Mesenchymal stem cell (in vitro differentiated cells and primary cell): ENCODE measurements at regions not wholly inside any gene's neighbourhood (a gene's known extent, or its start where the extent isn't known, plus 50 kb on each side); places are given as distances from the start of the nearest gene placed in this dataset.

ENCODE experiments used
- DNase-seq: peaks from one replicate; pipeline ENCODE4 v3.0.0-alpha.2; 2013
- H2AFZ ChIP-seq: one replicate; pipeline ENCODE4 v1.6.1; 2013; ENCODE audit warnings: low read depth, mild to moderate bottlenecking, control low read depth, inconsistent platforms, low read length, moderate library complexity
- H2AK5ac ChIP-seq: 2 replicates; pipeline ENCODE4 v1.6.1; 2013; ENCODE audit warnings: low read length, moderate library complexity, mild to moderate bottlenecking, inconsistent platforms; ENCODE audit not compliant: severe bottlenecking
- H2BK120ac ChIP-seq: one replicate; pipeline ENCODE4 v1.6.1; 2013; ENCODE audit warnings: low read depth, mild to moderate bottlenecking, inconsistent platforms, low read length, moderate library complexity
- H2BK12ac ChIP-seq, 2 experiments: one replicate each; pipeline ENCODE4 v1.6.1; 2013; ENCODE audit warnings: inconsistent platforms in 2 of 2, low read length in 2 of 2, mild to moderate bottlenecking in 2 of 2, moderate library complexity in 2 of 2, control low read depth in 1 of 2
- H2BK15ac ChIP-seq: one replicate; pipeline ENCODE4 v1.6.1; 2013; ENCODE audit warnings: mild to moderate bottlenecking, low read depth, inconsistent platforms; ENCODE audit not compliant: poor library complexity, severe bottlenecking
- H2BK5ac ChIP-seq: 2 replicates; pipeline ENCODE4 v1.6.1; 2013; ENCODE audit warnings: low read depth, mild to moderate bottlenecking, low read length, control low read depth, inconsistent platforms; ENCODE audit not compliant: poor library complexity, severe bottlenecking
- H3K14ac ChIP-seq, 2 experiments: one replicate each; pipeline ENCODE4 v1.6.1; 2013; ENCODE audit warnings: inconsistent platforms in 2 of 2, low read length in 2 of 2, control low read depth in 1 of 2, mild to moderate bottlenecking in 1 of 2, moderate library complexity in 1 of 2
- H3K18ac ChIP-seq, 2 experiments: one replicate each; pipeline ENCODE4 v1.6.1; 2013; ENCODE audit warnings: inconsistent platforms in 2 of 2, low read length in 2 of 2, control low read depth in 1 of 2, low read depth in 1 of 2, mild to moderate bottlenecking in 1 of 2
- H3K23ac ChIP-seq, 2 experiments: one replicate each; pipeline ENCODE4 v1.6.1; 2013; ENCODE audit warnings: inconsistent platforms in 2 of 2, low read length in 2 of 2, mild to moderate bottlenecking in 2 of 2, moderate library complexity in 2 of 2, control low read depth in 1 of 2
- H3K27ac ChIP-seq: 2 replicates; pipeline ENCODE4 v1.5.1; 2013; ENCODE audit warnings: mild to moderate bottlenecking, moderate library complexity, low read length, control low read depth, inconsistent platforms; ENCODE audit not compliant: poor library complexity, severe bottlenecking
- H3K27me3 ChIP-seq, 2 experiments: 2 replicates each; pipeline versions ENCODE4 v1.6.1 to v1.7.0; 2013; ENCODE audit warnings: low read length in 2 of 2, mild to moderate bottlenecking in 2 of 2, moderate library complexity in 2 of 2, control low read depth in 1 of 2, inconsistent platforms in 1 of 2; ENCODE audit not compliant: control insufficient read depth in 1 of 2, insufficient read depth in 1 of 2
- H3K36me3 ChIP-seq, 2 experiments: 2 replicates each; pipeline versions ENCODE4 v1.6.1 to v1.7.0; 2013; ENCODE audit warnings: low read length in 2 of 2, control low read depth in 1 of 2, inconsistent platforms in 1 of 2, low read depth in 1 of 2, mild to moderate bottlenecking in 1 of 2; ENCODE audit not compliant: insufficient read depth in 2 of 2, control insufficient read depth in 1 of 2
- H3K4ac ChIP-seq, 2 experiments: one replicate each; pipeline ENCODE4 v1.6.1; 2013; ENCODE audit warnings: inconsistent platforms in 2 of 2, low read length in 2 of 2, mild to moderate bottlenecking in 2 of 2, moderate library complexity in 2 of 2, control low read depth in 1 of 2, low read depth in 1 of 2
- H3K4me1 ChIP-seq: 2 replicates; pipeline ENCODE4 v1.6.1; 2013; ENCODE audit warnings: low read depth, low read length, control low read depth; ENCODE audit not compliant: control insufficient read depth, insufficient read depth
- H3K4me2 ChIP-seq: 2 replicates; pipeline ENCODE4 v1.6.1; 2013; ENCODE audit warnings: low read length, mild to moderate bottlenecking, inconsistent platforms; ENCODE audit not compliant: poor library complexity, severe bottlenecking
- H3K4me3 ChIP-seq, 2 experiments: 2 replicates each; pipeline versions ENCODE4 v1.5.1 to v1.7.0; 2013; ENCODE audit warnings: low read length in 2 of 2, mild to moderate bottlenecking in 2 of 2, control low read depth in 1 of 2, low read depth in 1 of 2; ENCODE audit not compliant: insufficient read depth in 1 of 2
- H3K79me1 ChIP-seq: replicated peaks from 2 replicates; pipeline ENCODE4 v1.6.1; 2013; ENCODE audit warnings: mild to moderate bottlenecking, control low read depth, low read length, inconsistent platforms; ENCODE audit not compliant: poor library complexity, severe bottlenecking
- H3K9ac ChIP-seq: 2 replicates; pipeline ENCODE4 v1.7.0; 2013; ENCODE audit warnings: mild to moderate bottlenecking, low read length, moderate library complexity
- H3K9me3 ChIP-seq: 2 replicates; pipeline ENCODE4 v1.7.0; 2013; ENCODE audit warnings: mild to moderate bottlenecking, low read length; ENCODE audit not compliant: control insufficient read depth
- H4K8ac ChIP-seq: one replicate; pipeline ENCODE4 v1.6.1; 2013; ENCODE audit warnings: inconsistent platforms, mild to moderate bottlenecking, low read length, moderate library complexity
- H4K91ac ChIP-seq: one replicate; pipeline ENCODE4 v1.6.1; 2013; ENCODE audit warnings: mild to moderate bottlenecking, low read length, inconsistent platforms
- WGBS: methylation state at CpG from one replicate; pipeline ENCODE4 v1.1.7; 2013; ENCODE audit warnings: mixed read lengths; 5-methylcytosine and 5-hydroxymethylcytosine counted together

DNA sequence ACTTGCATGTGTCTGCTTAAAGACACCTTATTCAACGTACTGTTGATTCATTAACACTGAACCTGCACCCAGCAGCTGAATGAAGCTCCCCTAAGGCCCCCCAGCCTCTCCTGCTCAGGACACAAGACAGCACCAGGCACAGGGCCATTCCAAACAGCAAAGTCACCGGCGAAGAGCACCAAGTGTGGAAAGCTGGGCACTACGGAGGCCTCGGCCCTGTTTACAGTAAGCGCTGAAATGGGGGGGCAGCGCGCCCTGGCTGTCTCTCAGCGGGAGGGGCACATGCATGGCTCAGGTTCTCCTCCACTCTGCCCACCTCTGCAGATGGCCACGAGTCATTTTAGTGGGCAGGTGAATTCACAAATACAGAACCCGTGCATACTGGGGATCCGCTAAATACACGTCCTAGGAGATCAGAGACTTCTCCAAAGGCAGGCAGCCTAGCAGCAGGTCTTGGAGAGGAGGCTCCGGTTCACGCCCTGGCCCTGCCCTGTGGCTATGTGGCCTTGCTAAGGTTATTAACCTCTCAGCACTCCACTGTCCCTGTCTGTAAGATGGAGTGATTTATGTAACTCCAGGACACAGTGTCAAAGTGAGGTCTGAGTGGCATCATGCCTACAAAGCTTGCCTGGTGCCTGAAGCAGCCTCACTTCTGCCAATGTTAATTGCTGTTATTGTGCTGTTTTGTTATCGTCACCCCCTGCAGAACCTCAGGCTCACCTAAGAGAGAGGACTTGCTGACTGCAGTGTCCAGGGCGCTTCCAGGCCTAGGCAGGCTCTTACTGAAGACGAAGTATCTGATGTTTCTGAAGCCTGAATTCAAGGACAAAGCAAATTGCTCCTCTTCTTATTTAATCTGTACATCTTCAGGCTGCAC lies 207.4 kb upstream of the SOX1 start:
- Histone ChIP-seq H3K9me3 (peaks cover 8% of the 10 kb centered on the region), H2BK15ac (no peak overlapping the region), H3K4me3 (no peak overlapping the region), H3K27ac (no peak overlapping the region), H2BK12ac (no peak overlapping the region), H3K4ac (no peak overlapping the region), H3K79me1 (no peaks in the 10 kb centered on the region), H3K4me2 (no peak overlapping the region), H4K91ac (no peak overlapping the region), H4K8ac (no peak overlapping the region), H2AFZ (no peak overlapping the region), H3K14ac (no peak overlapping the region), H3K4me1 (no peaks in the 10 kb centered on the region), H3K36me3 (no peaks in the 10 kb centered on the region), H2BK5ac (no peak overlapping the region), H2BK120ac (no peak overlapping the region), H3K27me3 (no peaks in the 10 kb centered on the region), H3K9ac (no peak overlapping the region), H3K18ac (no peak overlapping the region), H2AK5ac (no peak overlapping the region), H3K23ac (no peak overlapping the region)
- WGBS, result 82% methylated on average over 18 of the region's 18 CpGs
- no peak for DNase-seq

- 29% methylated on average over 2 of the region's 3 CpGs for WGBS
These were observed 206.8 kb upstream of the SOX1 start for GRCh38 chr13:111860231-111860552.

GRCh38 chr13:111861319-111861718 lies 205.6 kb upstream of the SOX1 start:
- no peak overlapping the region for H3K14ac ChIP-seq
- no peaks in the 10 kb centered on the region for H3K27me3 ChIP-seq
- WGBS, result 95% methylated on average over 7 of the region's 7 CpGs

More at GRCh38 chr13:111860231-111860552, 206.8 kb upstream of the SOX1 start:
- H3K18ac ChIP-seq, result no peak overlapping the region
- no peaks in the 10 kb centered on the region for H3K79me1 ChIP-seq
- no peak overlapping the region for H4K8ac ChIP-seq
- no peak overlapping the region for H3K4ac ChIP-seq
- H2BK5ac ChIP-seq, result no peak overlapping the region
- peaks cover 8% of the 10 kb centered on the region for H3K9me3 ChIP-seq
- no peak overlapping the region for H2BK15ac ChIP-seq
- no peak overlapping the region for H2AK5ac ChIP-seq
- H3K4me3 ChIP-seq, result no peak overlapping the region
- H4K91ac ChIP-seq, result no peak overlapping the region
- H3K27me3 ChIP-seq, result no peaks in the 10 kb centered on the region
- no peak overlapping the region for H3K14ac ChIP-seq
- DNase-seq, result no peak
- H2BK12ac ChIP-seq, result no peak overlapping the region
- no peak overlapping the region for H3K9ac ChIP-seq
- no peak overlapping the region for H3K27ac ChIP-seq
- H3K23ac ChIP-seq, result no peak overlapping the region
- no peaks in the 10 kb centered on the region for H3K4me1 ChIP-seq
- H3K4me2 ChIP-seq, result no peak overlapping the region
- no peaks in the 10 kb centered on the region for H3K36me3 ChIP-seq
- H2AFZ ChIP-seq, result no peak overlapping the region
- H2BK120ac ChIP-seq, result no peak overlapping the region

DNA sequence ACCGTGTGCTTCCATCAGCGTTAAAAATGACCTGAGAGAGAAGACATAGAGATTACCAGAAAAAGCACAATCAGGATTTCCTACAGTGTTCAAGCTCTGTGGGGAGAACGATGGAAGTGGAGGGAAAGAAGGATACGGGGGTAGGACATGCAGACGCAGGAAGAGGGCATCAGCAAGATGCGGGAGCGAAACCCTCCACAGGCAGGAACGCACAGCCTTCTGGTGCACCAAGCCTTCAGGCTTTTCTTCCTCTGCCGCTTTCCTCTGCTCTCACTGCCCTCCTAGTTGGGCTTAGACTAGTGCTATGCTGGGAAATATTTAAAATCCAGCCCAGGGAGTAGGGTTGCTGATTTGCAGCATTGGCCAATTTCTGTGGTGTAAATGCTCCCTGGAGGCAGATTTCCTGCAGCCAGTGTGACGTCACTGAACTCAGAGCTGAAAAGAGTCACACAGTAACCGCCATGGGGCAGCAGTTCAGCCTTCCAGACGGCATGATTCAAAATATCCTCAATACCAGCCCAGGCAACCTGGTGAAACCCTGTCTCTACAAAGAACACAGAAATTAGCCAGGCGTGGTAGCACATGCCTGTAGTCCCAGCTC lies 205.1 kb upstream of the SOX1 start:
- Histone ChIP-seq H3K9me3 (peaks cover 8% of the 10 kb centered on the region), H3K4me1 (no peaks in the 10 kb centered on the region), H2BK5ac (no peak overlapping the region), H2BK12ac (no peak overlapping the region), H2AFZ (no peak overlapping the region), H3K18ac (no peak overlapping the region), H3K23ac (no peak overlapping the region), H3K4me3 (no peak overlapping the region), H3K9ac (no peak overlapping the region), H3K27ac (no peak overlapping the region), H3K79me1 (no peaks in the 10 kb centered on the region), H3K4me2 (no peak overlapping the region), H2BK15ac (no peak overlapping the region), H4K91ac (no peak overlapping the region), H3K27me3 (no peaks in the 10 kb centered on the region), H2AK5ac (no peak overlapping the region), H2BK120ac (no peak overlapping the region), H3K14ac (no peak overlapping the region), H3K36me3 (no peaks in the 10 kb centered on the region), H3K4ac (no peak overlapping the region), H4K8ac (no peak overlapping the region)
- 84% methylated on average over 10 of the region's 13 CpGs for WGBS
- DNase-seq, result no peak

More at GRCh38 chr13:111861319-111861718, 205.6 kb upstream of the SOX1 start:
- Histone ChIP-seq H3K27ac (no peak overlapping the region), H2AK5ac (no peak overlapping the region), H3K23ac (no peak overlapping the region), H3K4me2 (no peak overlapping the region), H3K4me3 (no peak overlapping the region), H2BK15ac (no peak overlapping the region), H3K18ac (no peak overlapping the region), H4K91ac (no peak overlapping the region), H2AFZ (no peak overlapping the region), H2BK12ac (no peak overlapping the region), H3K79me1 (no peaks in the 10 kb centered on the region), H4K8ac (no peak overlapping the region), H2BK120ac (no peak overlapping the region), H3K36me3 (no peaks in the 10 kb centered on the region), H3K9ac (no peak overlapping the region), H2BK5ac (no peak overlapping the region), H3K4me1 (no peaks in the 10 kb centered on the region), H3K9me3 (peaks cover 8% of the 10 kb centered on the region), H3K4ac (no peak overlapping the region)
- DNase-seq, result no peak
